GM19351 (cell line): ENCODE measurements at regions not wholly inside any gene's neighbourhood (a gene's known extent, or its start where the extent isn't known, plus 50 kb on each side); places are given as distances from the start of the nearest gene placed in this dataset.
"Not testable (repeated sequence)": the region's sequence is repeated elsewhere in the genome, so short reads cannot be mapped to it uniquely, and the experiment has no call there.

Source experiments
- ATAC-seq: cut with Tn5 transposase; IDR thresholded peaks from one replicate; pipeline ENCODE4 v1.9.1; 2021; ENCODE audit warnings: mild to moderate bottlenecking, moderate library complexity; ENCODE audit not compliant: unreplicated experiment

GRCh38 chr13:65841156-65841555 lies 1389.0 kb downstream of the PCDH9 start:
- no peak for ATAC-seq

- ATAC-seq: no peak
Measured at GRCh38 chr13:65836066-65836465, 1394.1 kb downstream of the PCDH9 start.

- ATAC-seq: no peak
Measured at GRCh38 chr13:65834897-65835296, 1395.2 kb downstream of the PCDH9 start.

GRCh38 chr13:65830411-65831205 lies 1399.5 kb downstream of the PCDH9 start:
- no peak for ATAC-seq

- no peak for ATAC-seq
Measured at GRCh38 chr13:65829241-65830008, 1400.7 kb downstream of the PCDH9 start.

- no peak for ATAC-seq
Measured at GRCh38 chr13:65826657-65827056, 1403.5 kb downstream of the PCDH9 start.

GRCh38 chr13:65825039-65825438 lies 1405.1 kb downstream of the PCDH9 start:
- ATAC-seq: no peak

- no peak for ATAC-seq
Measured at GRCh38 chr13:65808061-65808460, 1422.1 kb downstream of the PCDH9 start.

- ATAC-seq: no peak
Measured at GRCh38 chr13:65803530-65804392, 1426.4 kb downstream of the PCDH9 start.

GRCh38 chr13:65789815-65790214 lies 1440.3 kb downstream of the PCDH9 start:
- ATAC-seq: no peak

GRCh38 chr13:65787082-65787481 lies 1443.1 kb downstream of the PCDH9 start:
- no peak for ATAC-seq

- ATAC-seq: no peak
Measured at GRCh38 chr13:65784088-65784816, 1445.9 kb downstream of the PCDH9 start.

GRCh38 chr13:65783383-65783782 lies 1446.8 kb downstream of the PCDH9 start:
- ATAC-seq: no peak

- not testable (repeated sequence) for ATAC-seq
Measured at GRCh38 chr13:65771704-65772313, 1458.3 kb downstream of the PCDH9 start.

- no peak for ATAC-seq
Measured at GRCh38 chr13:65768545-65768944, 1461.6 kb downstream of the PCDH9 start.

- no peak for ATAC-seq
Measured at GRCh38 chr13:65763811-65764210, 1466.3 kb downstream of the PCDH9 start.

- no peak for ATAC-seq
Measured at GRCh38 chr13:65762012-65762411, 1468.1 kb downstream of the PCDH9 start.

- no peak for ATAC-seq
Measured at GRCh38 chr13:65756071-65756671, 1474.0 kb downstream of the PCDH9 start.

GRCh38 chr13:65748227-65748626 lies 1481.9 kb downstream of the PCDH9 start:
- no peak for ATAC-seq
